Kidney (tissue), 13 donors: ENCODE measurements at regions not wholly inside any gene's neighbourhood (a gene's known extent, or its start where the extent isn't known, plus 50 kb on each side); places are given as distances from the start of the nearest gene placed in this dataset.
"Not testable (repeated sequence)": the region's sequence is repeated elsewhere in the genome, so short reads cannot be mapped to it uniquely, and the experiment has no call there.

Source experiments
- DNase-seq, 5 donors: peaks; one replicate each; pipeline ENCODE4 v3.0.0-alpha.2; 2013 to 2020
- FAIRE-seq: peaks from 2 replicates; lab custom pipeline; 2012; peaks lifted over from hg19 to GRCh38; lab: Jason Lieb, UNC
- H3K27ac ChIP-seq, 2 donors: one replicate each; pipeline ENCODE4 v1.7.0; 2013; ENCODE audit warnings: low read depth in 2 of 2, low read length in 2 of 2, inconsistent platforms in 1 of 2
- H3K27me3 ChIP-seq: one replicate; pipeline ENCODE4 v1.7.1; 2013; ENCODE audit warnings: low read length, inconsistent platforms; ENCODE audit not compliant: control insufficient read depth, insufficient read depth
- H3K36me3 ChIP-seq, 3 donors: one replicate each; pipeline versions ENCODE4 v1.7.0 to v1.7.1; 2013; ENCODE audit warnings: low read length in 3 of 3, control low read depth in 1 of 3, inconsistent platforms in 1 of 3; ENCODE audit not compliant: insufficient read depth in 3 of 3, control insufficient read depth in 2 of 3
- H3K4me1 ChIP-seq, 3 donors: one replicate each; pipeline versions ENCODE4 v1.7.0 to v1.7.1; 2013; ENCODE audit warnings: low read length in 3 of 3, inconsistent platforms in 1 of 3, low read depth in 1 of 3; ENCODE audit not compliant: control insufficient read depth in 2 of 3, insufficient read depth in 2 of 3
- H3K4me3 ChIP-seq, 3 donors: one replicate each; pipeline versions ENCODE4 v1.7.0 to v1.8.1; 2013; ENCODE audit warnings: low read length in 3 of 3, control low read depth in 1 of 3, inconsistent platforms in 1 of 3
- H3K9ac ChIP-seq, 3 donors: one replicate each; pipeline versions ENCODE4 v1.7.0 to v1.7.1; 2013; ENCODE audit warnings: low read length in 3 of 3, control low read depth in 1 of 3, inconsistent platforms in 1 of 3
- H3K9me3 ChIP-seq, 3 donors: one replicate each; pipeline versions ENCODE4 v1.7.0 to v1.7.1; 2013; ENCODE audit warnings: low read length in 3 of 3, control low read depth in 1 of 3, inconsistent platforms in 1 of 3; ENCODE audit not compliant: control insufficient read depth in 2 of 3, insufficient read depth in 1 of 3
- CTCF ChIP-seq: IDR thresholded peaks from 3 replicates; pipeline ENCODE4 v1.5.1; 2012; ENCODE audit warnings: mild to moderate bottlenecking, moderate library complexity, borderline replicate concordance; ENCODE audit not compliant: insufficient read depth; ENCODE audit errors: extremely low read depth
- intact Hi-C: fragments of 100-400 bp; cut with DNase I; formaldehyde crosslinking; loops from one replicate; pipeline ENCODE4 v1.11.1; 2022
- donor health status: control.
- donor health status: control.
- donor health status: control.
- donor health status: control.
- donor health status: control.
- donor health status: DM: yes; HTN: yes; CAD: no.
- donor health status: Normal renal cell carcinoma (clear cell type).

GRCh38 chr7:120064565-120064964, 208.4 kb upstream of the KCND2 start:
- TF ChIP-seq CTCF = no peak
- Histone ChIP-seq H3K9ac (no peak overlapping the region), H3K36me3 (no peaks in the 10 kb centered on the region), H3K27me3 (no peaks in the 10 kb centered on the region), H3K4me3 (no peak overlapping the region), H3K27ac (no peak overlapping the region), H3K9me3 (no peaks in the 10 kb centered on the region), H3K4me1 (no peaks in the 10 kb centered on the region)
- intact Hi-C loops = no loop called here
- no peak for DNase-seq
- no peak for FAIRE-seq

- H3K27me3 ChIP-seq, DNase-seq, intact Hi-C loops, H3K4me3 ChIP-seq, H3K9ac ChIP-seq, FAIRE-seq, H3K9me3 ChIP-seq, H3K27ac ChIP-seq, H3K4me1 ChIP-seq, H3K36me3 ChIP-seq: not testable (repeated sequence)
These were observed 206.1 kb upstream of the KCND2 start for GRCh38 chr7:120066898-120067297.

GRCh38 chr7:120070201-120070600, 202.8 kb upstream of the KCND2 start:
- intact Hi-C loops = no loop called here
- no peak overlapping the region for H3K4me3 ChIP-seq
- TF ChIP-seq CTCF = no peak
- no peaks in the 10 kb centered on the region for H3K36me3 ChIP-seq
- no peaks in the 10 kb centered on the region for H3K9me3 ChIP-seq
- FAIRE-seq (no peak), DNase-seq (no peak)
- H3K27ac ChIP-seq = no peak overlapping the region
- H3K9ac ChIP-seq = no peak overlapping the region
- H3K27me3 ChIP-seq = no peaks in the 10 kb centered on the region
- H3K4me1 ChIP-seq = no peaks in the 10 kb centered on the region

GRCh38 chr7:120077777-120078176, 195.2 kb upstream of the KCND2 start:
- FAIRE-seq (peak; percentile 56), DNase-seq (no peak)
- no peaks in the 10 kb centered on the region for H3K9me3 ChIP-seq
- H3K4me3 ChIP-seq = no peak overlapping the region
- no peaks in the 10 kb centered on the region for H3K36me3 ChIP-seq
- no peak for TF ChIP-seq CTCF
- no peaks in the 10 kb centered on the region for H3K4me1 ChIP-seq
- H3K9ac ChIP-seq = no peak overlapping the region
- no peak overlapping the region for H3K27ac ChIP-seq
- no peaks in the 10 kb centered on the region for H3K27me3 ChIP-seq
- intact Hi-C loops = no loop called here
